Liver (tissue), 3 donors: ENCODE measurements at regions not wholly inside any gene's neighbourhood (a gene's known extent, or its start where the extent isn't known, plus 50 kb on each side); places are given as distances from the start of the nearest gene placed in this dataset.

Experiments
- CTCF ChIP-seq: fragments of 150-350 bp; IDR thresholded peaks from 2 replicates; pipeline ENCODE4 v1.5.1; 2017; ENCODE audit warnings: improper control_type of control experiment, low read depth, low read length; ENCODE audit not compliant: missing input control
- RAD21 ChIP-seq, 2 donors: IDR thresholded peaks; 2 replicates each; pipeline ENCODE4 v1.6.1; 2016; ENCODE audit warnings: antibody characterized with exemption in 2 of 2, mild to moderate bottlenecking in 2 of 2
- RXRA ChIP-seq, 2 donors: IDR thresholded peaks; 2 replicates each; pipeline ENCODE4 v1.6.1; 2017 to 2018; ENCODE audit warnings: antibody characterized with exemption in 2 of 2, mild to moderate bottlenecking in 1 of 2
- TF ChIP-seq, protein P1 (sequence below): IDR thresholded peaks from 2 replicates; pipeline ENCODE4 v1.6.1; 2016; ENCODE audit warnings: antibody characterized with exemption, mild to moderate bottlenecking
- donor health status: healthy.
- donor health status: healthy.

GRCh38 chr19:28567834-28568233, 645.1 kb downstream of the UQCRFS1 start:
- no peak for TF ChIP-seq CTCF
- TF ChIP-seq RAD21 (IDR thresholded peaks at IDR 0.05), result no peak
- no peak for TF ChIP-seq RXRA (IDR thresholded peaks at IDR 0.05)
- TF ChIP-seq, protein P1, sequence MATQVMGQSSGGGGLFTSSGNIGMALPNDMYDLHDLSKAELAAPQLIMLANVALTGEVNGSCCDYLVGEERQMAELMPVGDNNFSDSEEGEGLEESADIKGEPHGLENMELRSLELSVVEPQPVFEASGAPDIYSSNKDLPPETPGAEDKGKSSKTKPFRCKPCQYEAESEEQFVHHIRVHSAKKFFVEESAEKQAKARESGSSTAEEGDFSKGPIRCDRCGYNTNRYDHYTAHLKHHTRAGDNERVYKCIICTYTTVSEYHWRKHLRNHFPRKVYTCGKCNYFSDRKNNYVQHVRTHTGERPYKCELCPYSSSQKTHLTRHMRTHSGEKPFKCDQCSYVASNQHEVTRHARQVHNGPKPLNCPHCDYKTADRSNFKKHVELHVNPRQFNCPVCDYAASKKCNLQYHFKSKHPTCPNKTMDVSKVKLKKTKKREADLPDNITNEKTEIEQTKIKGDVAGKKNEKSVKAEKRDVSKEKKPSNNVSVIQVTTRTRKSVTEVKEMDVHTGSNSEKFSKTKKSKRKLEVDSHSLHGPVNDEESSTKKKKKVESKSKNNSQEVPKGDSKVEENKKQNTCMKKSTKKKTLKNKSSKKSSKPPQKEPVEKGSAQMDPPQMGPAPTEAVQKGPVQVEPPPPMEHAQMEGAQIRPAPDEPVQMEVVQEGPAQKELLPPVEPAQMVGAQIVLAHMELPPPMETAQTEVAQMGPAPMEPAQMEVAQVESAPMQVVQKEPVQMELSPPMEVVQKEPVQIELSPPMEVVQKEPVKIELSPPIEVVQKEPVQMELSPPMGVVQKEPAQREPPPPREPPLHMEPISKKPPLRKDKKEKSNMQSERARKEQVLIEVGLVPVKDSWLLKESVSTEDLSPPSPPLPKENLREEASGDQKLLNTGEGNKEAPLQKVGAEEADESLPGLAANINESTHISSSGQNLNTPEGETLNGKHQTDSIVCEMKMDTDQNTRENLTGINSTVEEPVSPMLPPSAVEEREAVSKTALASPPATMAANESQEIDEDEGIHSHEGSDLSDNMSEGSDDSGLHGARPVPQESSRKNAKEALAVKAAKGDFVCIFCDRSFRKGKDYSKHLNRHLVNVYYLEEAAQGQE, result no peak
